ENCODE measurements at regions not wholly inside any gene's neighbourhood (a gene's known extent, or its start where the extent isn't known, plus 50 kb on each side); places are given as distances from the start of the nearest gene placed in this dataset.
"Not testable (repeated sequence)": the region's sequence is repeated elsewhere in the genome, so short reads cannot be mapped to it uniquely, and the experiment has no call there.

GRCh38 chr3:194908972-194909371 is 223.3 kb downstream of the FAM43A start:
- Histone ChIP-seq H3K36me3 (no peaks in the 10 kb centered on the region), H3K4me1 (peaks cover 0 to 4% (median 0%) of the 10 kb centered on the region in 3 donors), H3K9me3 (no peaks in the 10 kb centered on the region), H3K27me3 (no peaks in the 10 kb centered on the region), H3K4me3 (no peak overlapping the region), H3K27ac (no peak overlapping the region)
- WGBS, 2 donors: 77% methylated on average over 5 of the region's 5 CpGs
- FAIRE-seq (no peak), ATAC-seq (no peak), DNase-seq (no peak)
- TF ChIP-seq CTCF (IDR thresholded peaks at IDR 0.05): no peak
- intact Hi-C loops (cut with DNase I): no loop called here

- TF ChIP-seq CTCF (IDR thresholded peaks at IDR 0.05): no peak
- no peaks in the 10 kb centered on the region for H3K27me3 ChIP-seq
- H3K4me3 ChIP-seq: no peak overlapping the region
- 73 to 77% methylated on average over 7 of the region's 7 CpGs for WGBS, 2 donors
- FAIRE-seq (no peak), ATAC-seq (no peak), DNase-seq (no peak)
- no peak overlapping the region for H3K27ac ChIP-seq
- intact Hi-C loops (cut with DNase I): no loop called here
- H3K4me1 ChIP-seq: peaks cover 0 to 4% (median 0%) of the 10 kb centered on the region in 3 donors
- no peaks in the 10 kb centered on the region for H3K9me3 ChIP-seq
- H3K36me3 ChIP-seq: no peaks in the 10 kb centered on the region
These were observed 224.8 kb downstream of the FAM43A start for GRCh38 chr3:194910414-194910984.

- H3K27ac ChIP-seq: no peak overlapping the region
- no peaks in the 10 kb centered on the region for H3K9me3 ChIP-seq
- no peaks in the 10 kb centered on the region for H3K4me1 ChIP-seq
- ATAC-seq (no peak), DNase-seq (no peak), FAIRE-seq (no peak)
- intact Hi-C loops (cut with DNase I): no loop called here
- no peaks in the 10 kb centered on the region for H3K27me3 ChIP-seq
- no peaks in the 10 kb centered on the region for H3K36me3 ChIP-seq
- 76 to 81% methylated on average over 5 of the region's 5 CpGs for WGBS, 2 donors
- TF ChIP-seq CTCF (IDR thresholded peaks at IDR 0.05): no peak
- no peak overlapping the region for H3K4me3 ChIP-seq
These were observed 227.6 kb downstream of the FAM43A start for GRCh38 chr3:194913316-194913715.

GRCh38 chr3:194924889-194925288 is 239.2 kb downstream of the FAM43A start:
- FAIRE-seq; H3K27me3 ChIP-seq; DNase-seq; H3K9me3 ChIP-seq; H3K36me3 ChIP-seq; H3K4me3 ChIP-seq; H3K4me1 ChIP-seq; H3K27ac ChIP-seq; intact Hi-C loops (cut with DNase I): not testable (repeated sequence)
- ATAC-seq: peak in 1 of 4 donors; percentile 15
- 73 to 80% methylated on average over 4 to 5 of the region's 5 CpGs for WGBS, 2 donors

- H3K4me1 ChIP-seq: peaks cover 0 to 4% (median 0%) of the 10 kb centered on the region in 3 donors
- no peaks in the 10 kb centered on the region for H3K9me3 ChIP-seq
- WGBS, 2 donors: 75 to 80% methylated on average over 12 of the region's 12 CpGs
- no peak for DNase-seq
- FAIRE-seq: no peak
- H3K27me3 ChIP-seq: no peaks in the 10 kb centered on the region
- intact Hi-C loops (cut with DNase I): no loop called here
- H3K36me3 ChIP-seq: no peaks in the 10 kb centered on the region
- no peak overlapping the region for H3K4me3 ChIP-seq
- ATAC-seq: no peak
- no peak for TF ChIP-seq CTCF (IDR thresholded peaks at IDR 0.05)
- H3K27ac ChIP-seq: no peak overlapping the region
These were observed 239.9 kb downstream of the FAM43A start for GRCh38 chr3:194925614-194926013.
